ENCODE measurements at regions not wholly inside any gene's neighbourhood (a gene's known extent, or its start where the extent isn't known, plus 50 kb on each side); places are given as distances from the start of the nearest gene placed in this dataset.

DNA sequence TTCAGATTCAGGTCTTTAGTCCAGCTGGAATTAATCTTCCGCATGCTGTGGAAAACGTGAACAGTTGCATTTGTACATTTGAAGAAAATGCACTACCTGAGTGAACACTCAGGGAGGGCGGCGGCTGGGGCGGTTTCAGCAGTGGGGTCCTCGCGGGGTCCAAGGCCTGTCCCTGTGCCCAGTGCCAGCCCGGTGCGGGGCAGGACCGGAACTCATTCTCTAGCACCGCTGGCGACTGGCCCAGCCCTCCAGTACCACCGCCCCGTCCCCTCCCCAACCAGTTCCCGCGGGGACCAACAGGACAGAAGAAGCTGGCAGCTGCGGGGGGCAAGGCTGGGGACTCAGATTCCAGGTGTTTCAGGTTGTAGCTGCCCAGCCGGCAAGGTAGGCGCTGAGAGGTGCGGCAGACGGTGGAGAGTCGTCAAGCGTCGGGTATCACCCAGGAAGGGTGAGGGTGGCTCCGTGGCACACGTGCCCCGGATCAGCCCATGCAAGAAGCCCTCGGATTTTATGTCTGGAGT lies 72.2 kb upstream of the ARNT2 start:
- no peak for TF ChIP-seq LCORL (IDR thresholded peaks at IDR 0.05)
- TF ChIP-seq LCORL (CRISPR knock-in tag; IDR thresholded peaks at IDR 0.05), result no peak
- no peak for TF ChIP-seq FOXJ3 (CRISPR knock-in tag; IDR thresholded peaks at IDR 0.05; ENCODE audit: borderline replicate concordance)
- no peak for TF ChIP-seq ZC3H13 (CRISPR knock-in tag; IDR thresholded peaks at IDR 0.05)
- no peak for TF ChIP-seq ZFX (CRISPR knock-in tag; IDR thresholded peaks at IDR 0.05; ENCODE audit: low read depth)
- TF ChIP-seq, protein P1, sequence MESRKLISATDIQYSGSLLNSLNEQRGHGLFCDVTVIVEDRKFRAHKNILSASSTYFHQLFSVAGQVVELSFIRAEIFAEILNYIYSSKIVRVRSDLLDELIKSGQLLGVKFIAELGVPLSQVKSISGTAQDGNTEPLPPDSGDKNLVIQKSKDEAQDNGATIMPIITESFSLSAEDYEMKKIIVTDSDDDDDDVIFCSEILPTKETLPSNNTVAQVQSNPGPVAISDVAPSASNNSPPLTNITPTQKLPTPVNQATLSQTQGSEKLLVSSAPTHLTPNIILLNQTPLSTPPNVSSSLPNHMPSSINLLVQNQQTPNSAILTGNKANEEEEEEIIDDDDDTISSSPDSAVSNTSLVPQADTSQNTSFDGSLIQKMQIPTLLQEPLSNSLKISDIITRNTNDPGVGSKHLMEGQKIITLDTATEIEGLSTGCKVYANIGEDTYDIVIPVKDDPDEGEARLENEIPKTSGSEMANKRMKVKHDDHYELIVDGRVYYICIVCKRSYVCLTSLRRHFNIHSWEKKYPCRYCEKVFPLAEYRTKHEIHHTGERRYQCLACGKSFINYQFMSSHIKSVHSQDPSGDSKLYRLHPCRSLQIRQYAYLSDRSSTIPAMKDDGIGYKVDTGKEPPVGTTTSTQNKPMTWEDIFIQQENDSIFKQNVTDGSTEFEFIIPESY (CRISPR knock-in tag; IDR thresholded peaks at IDR 0.05), result no peak
- TF ChIP-seq ZFP36L1 (CRISPR knock-in tag; IDR thresholded peaks at IDR 0.05), result no peak
- TF ChIP-seq, protein P2, sequence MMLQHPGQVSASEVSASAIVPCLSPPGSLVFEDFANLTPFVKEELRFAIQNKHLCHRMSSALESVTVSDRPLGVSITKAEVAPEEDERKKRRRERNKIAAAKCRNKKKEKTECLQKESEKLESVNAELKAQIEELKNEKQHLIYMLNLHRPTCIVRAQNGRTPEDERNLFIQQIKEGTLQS (CRISPR knock-in tag; IDR thresholded peaks at IDR 0.05), result no peak
- TF ChIP-seq UBTF (CRISPR knock-in tag; IDR thresholded peaks at IDR 0.05), result no peak
- no peak for TF ChIP-seq NFYC (CRISPR knock-in tag; IDR thresholded peaks at IDR 0.05)
- TF ChIP-seq EHMT2 (IDR thresholded peaks at IDR 0.05; ENCODE audit: borderline replicate concordance, low read depth, low read length), result no peak
